NK-92 treated with Interleukin-12 subunit alpha and Interleukin-12 subunit beta, amount 100 ng/mL, for 24 hours (cell line): ENCODE measurements at regions not wholly inside any gene's neighbourhood (a gene's known extent, or its start where the extent isn't known, plus 50 kb on each side); places are given as distances from the start of the nearest gene placed in this dataset.
"Not testable (repeated sequence)": the region's sequence is repeated elsewhere in the genome, so short reads cannot be mapped to it uniquely, and the experiment has no call there.

Experiments
- DNase-seq: peaks from one replicate; lab custom pipeline; 2025; lab: John Stamatoyannopoulos, UW

- DNase-seq, result no peak
Observed at GRCh38 chr6:114638341-114638740, 295.5 kb upstream of the HS3ST5 start.

GRCh38 chr6:114634016-114634415 lies 291.2 kb upstream of the HS3ST5 start:
- no peak for DNase-seq

DNA sequence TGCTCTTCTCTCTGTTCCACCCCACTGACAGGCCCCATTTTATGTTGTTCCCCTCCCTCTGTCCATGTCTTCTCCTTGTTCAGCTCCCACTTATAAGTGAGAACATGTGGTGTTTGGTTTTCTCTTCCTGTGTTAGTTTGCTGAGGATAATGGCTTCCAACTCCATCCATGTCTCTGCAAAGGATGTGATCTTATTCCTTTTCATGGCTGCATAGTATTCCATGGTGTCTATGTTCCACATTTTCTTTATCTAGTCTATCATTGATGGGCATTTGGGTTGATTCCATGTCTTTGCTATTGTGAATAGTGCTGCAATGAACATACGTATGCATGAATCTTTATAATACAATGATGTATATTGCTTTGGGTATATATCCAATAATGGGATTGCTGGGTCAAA lies 283.4 kb upstream of the HS3ST5 start:
- DNase-seq, result not testable (repeated sequence)

GRCh38 chr6:114619621-114620200 lies 276.9 kb upstream of the HS3ST5 start:
- DNase-seq, result no peak

- no peak for DNase-seq
Observed at GRCh38 chr6:114611696-114612095, 268.9 kb upstream of the HS3ST5 start.

DNA sequence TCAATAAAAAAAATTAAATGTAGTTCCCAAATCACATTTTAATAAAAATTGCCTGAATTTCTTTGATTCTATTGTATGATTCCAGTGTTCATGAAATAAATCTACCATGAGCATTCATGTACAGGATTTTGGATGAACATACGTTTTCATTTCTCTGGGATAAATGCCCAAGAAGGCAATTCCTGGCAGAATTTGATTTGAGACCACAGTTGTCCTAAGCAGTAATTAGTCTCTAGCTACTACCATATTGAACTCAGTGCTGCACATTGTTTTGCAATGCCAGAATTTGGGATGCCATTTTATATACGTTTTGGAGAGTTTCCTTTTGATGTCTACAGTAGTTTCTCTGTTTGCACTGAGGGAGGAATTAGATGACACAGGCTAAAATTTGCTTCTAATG lies 265.3 kb upstream of the HS3ST5 start:
- no peak for DNase-seq

- DNase-seq, result no peak
Observed at GRCh38 chr6:114605656-114606055, 262.8 kb upstream of the HS3ST5 start.

GRCh38 chr6:114600381-114600780 lies 257.6 kb upstream of the HS3ST5 start:
- no peak for DNase-seq

- DNase-seq, result no peak
Observed at GRCh38 chr6:114595591-114595990, 252.8 kb upstream of the HS3ST5 start.

DNA sequence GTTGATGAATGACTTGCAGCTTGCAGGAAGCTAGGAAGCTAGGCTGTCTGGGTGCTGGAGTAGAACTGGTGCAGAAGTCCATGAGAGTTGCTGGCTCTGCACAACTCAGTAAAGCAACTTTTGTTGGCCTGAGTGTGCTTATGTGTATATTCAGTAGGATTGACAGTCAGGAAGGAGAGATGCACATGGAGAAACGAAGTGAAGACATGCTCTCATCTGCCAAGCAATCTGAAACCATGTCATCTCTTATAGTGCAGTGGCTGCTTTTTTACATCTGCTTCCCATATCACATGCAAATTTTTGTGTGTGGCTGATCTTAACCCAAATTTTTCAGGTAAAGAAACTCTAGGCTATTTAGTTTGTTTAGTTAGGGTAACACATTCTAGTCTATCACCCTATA lies 252.4 kb upstream of the HS3ST5 start:
- DNase-seq, result no peak

- DNase-seq, result no peak
Observed at GRCh38 chr6:114592506-114592905, 249.7 kb upstream of the HS3ST5 start.

DNA sequence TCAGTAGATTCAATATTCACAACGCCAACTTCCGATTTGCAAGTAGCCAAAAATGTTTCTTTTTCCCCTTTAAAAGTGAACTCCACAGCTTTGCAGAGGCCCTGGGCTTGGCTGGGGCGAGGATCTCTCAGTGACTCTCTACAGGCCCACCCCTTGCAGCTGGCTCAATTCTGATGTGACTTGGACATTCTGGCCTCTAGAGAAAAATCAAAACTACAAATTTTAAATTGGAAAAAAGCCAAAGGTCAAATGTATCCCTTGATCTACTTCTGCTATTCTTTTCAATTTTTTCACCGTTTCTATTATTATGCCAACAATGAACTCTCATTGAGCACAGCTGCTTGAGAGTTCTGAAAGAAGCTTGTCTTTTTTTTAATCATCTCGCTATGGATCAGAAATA lies 245.9 kb upstream of the HS3ST5 start:
- no peak for DNase-seq

- DNase-seq, result no peak
Observed at GRCh38 chr6:114586298-114586697, 243.5 kb upstream of the HS3ST5 start.

DNA sequence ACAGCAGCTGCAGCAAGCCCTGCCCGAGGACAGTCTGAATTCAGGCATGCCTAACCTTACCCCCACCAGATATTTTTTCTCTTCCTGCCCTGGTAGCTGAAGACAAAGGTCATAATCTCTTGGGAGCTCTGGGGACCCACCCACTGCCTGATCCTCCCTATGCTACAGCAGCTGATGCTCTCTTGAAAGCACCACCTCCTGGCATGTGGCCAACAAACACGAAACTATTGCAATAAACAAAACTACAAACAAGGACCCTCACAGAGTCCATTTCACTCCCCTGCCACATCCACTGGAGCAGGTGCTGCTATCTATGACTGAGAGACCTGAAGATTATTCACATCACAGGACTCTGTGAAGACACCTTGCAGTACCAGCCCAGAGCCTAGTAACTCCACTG lies 238.5 kb upstream of the HS3ST5 start:
- no peak for DNase-seq

DNA sequence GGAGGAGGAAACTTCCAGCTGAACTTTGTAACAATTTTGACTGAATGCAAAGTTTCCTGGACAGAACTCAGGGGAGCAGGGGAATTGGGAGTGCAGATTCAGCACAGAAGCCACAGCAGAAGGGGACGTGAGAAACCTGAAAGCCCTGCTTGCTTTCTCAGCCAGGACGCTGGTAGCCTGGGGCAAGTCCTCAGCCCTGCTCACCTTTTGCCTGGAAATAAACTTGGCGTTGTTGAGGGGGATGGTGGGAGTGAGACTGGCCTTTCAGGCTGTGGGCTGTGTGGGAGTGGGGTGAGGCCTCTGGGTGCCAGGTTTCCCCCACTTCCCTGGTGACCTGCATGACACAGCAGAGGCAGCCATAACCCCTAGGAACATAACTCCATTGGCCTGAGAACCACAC lies 238.1 kb upstream of the HS3ST5 start:
- no peak for DNase-seq

DNA sequence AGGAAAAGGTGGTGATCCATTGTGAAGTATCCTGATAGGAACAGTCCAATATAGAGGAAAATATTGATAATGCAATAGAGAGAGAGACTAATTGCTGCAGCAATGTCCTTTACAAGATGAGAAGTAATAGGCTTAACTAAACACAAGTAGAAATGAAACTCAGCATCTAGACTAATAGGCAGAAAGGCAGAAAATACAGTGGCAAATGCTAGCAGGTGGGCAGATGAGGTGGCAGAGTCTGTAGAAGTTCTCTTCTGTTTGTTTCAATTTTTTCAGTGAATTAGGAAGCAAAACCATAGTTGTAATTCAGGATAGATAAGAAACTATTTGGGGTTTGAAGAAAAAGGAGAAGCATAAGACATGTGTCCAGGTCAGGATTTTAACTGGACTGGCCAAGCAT lies 236.7 kb upstream of the HS3ST5 start:
- no peak for DNase-seq

DNA sequence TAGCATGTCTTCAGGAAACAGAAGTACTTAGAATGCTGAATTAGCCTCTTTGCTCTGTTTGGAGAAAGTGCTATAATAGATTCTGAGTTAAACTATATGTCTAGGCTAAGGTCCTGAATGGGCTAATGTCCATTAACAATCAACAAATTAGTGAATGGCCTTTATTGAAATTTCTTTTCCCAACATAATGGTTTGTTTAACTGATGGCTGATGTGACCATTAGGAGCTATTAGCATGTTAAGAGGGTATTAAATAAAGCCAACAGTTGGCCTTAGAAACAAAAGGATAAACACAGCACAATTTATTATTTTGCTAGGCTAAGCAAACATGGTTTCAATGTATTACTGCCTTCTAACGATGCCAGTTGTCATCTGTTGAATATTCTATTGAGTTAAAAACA lies 234.3 kb upstream of the HS3ST5 start:
- no peak for DNase-seq

DNA sequence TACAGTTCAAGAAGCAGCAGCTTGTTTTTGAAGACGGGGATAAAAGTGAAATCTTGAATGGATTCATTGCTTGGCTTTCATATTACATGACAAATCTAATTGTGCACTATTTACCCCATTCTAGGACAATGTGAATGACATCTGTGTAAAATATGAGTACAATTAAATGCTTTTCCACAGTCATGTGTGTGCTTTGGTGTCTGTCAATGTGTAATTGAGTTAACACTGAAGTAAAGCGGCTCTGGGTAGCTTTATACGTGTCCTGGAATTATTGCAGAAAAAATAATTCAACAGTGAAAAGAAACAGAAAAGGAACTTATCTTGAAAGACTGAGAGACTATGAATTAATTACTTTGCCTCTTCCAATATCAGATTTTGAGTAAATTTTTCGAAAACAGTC lies 233.5 kb upstream of the HS3ST5 start:
- DNase-seq, result no peak

DNA sequence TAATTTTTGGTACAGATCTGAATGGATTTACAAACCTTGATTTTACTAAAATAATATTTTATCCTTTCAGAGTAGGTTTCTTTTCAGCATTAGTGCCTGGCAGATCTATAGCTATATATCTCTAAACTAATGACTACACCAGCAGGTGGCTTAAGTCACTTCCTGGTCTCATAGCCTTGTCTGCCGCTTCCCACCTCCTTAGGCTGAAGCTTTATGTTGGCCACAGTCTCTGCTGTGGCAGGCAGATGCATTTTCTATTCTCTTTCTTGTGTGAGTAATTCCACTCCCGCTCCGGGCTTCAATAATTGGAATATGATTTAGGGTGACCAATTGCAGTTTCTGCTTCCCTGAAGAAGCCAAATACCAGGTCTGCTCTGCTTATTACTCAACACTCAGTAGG lies 226.8 kb upstream of the HS3ST5 start:
- DNase-seq, result no peak

DNA sequence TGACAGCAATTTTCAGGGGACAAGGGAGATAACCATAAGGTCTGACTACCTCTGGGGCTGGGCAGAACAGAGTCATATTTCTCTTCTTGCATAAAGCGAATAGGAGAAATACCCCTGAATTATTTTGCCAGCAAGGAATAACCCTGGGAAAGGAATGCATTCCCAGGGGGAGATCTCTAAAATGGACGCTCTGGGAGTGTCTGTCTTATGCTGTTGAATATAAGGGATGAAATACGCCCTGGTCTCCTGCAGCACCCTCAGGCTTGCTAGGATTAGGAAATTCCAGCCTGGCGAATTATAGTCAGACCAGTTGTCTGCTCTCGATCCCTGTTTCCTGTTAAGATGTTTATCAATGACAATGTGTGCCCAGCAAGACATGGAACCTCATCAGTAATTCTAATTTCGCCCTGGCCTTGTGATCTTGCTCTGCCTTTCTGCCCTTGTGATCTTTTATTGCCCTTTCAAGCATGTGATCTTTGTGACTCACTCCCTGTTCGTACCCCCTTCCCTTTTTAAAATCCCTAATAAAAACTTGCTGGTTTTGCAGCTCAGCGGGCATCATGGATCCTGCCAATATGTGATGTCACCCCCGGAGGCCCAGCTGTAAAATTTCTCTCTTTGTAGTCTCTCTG lies 221.6 kb upstream of the HS3ST5 start:
- DNase-seq, result no peak

DNA sequence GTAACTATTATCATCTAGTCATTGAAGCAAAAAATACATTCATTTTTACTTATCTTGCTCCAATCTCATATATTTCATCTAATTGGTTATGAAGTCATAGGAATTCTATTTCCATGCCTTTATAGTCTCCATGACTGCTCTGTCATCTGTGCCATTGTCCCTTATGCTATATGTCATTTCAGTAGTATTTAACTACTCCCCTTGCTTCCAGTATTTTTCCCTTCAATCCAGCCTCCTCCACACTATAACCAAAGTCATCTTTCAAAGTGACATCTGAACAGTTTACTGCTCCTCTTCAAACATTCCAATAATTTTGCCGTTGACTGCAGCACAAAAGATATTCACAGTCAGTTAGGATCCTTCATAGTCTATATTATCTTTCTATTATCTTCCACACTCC lies 216.6 kb upstream of the HS3ST5 start:
- DNase-seq, result no peak

DNA sequence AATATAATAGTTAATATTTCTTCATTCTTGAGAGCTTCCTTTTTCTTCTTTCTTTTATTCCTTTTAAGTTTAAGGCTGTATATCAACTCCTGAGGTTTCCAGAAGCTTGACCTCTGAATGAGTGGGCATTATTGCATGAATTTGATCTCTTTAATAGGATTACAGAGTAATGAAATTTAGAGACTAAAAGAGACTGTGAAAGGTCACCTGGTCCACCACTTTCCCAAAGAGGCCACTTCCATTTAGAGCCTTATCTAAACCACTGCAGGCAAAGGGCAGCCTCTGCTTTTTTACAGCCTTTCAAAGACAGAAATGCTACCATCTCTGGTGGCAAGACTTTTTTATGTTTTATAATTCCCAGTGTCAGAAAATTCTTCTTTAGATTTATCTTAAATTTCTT lies 215.3 kb upstream of the HS3ST5 start:
- DNase-seq, result no peak

GRCh38 chr6:114556846-114557488 lies 214.1 kb upstream of the HS3ST5 start:
- DNase-seq, result no peak

- no peak for DNase-seq
Observed at GRCh38 chr6:114550316-114550715, 207.5 kb upstream of the HS3ST5 start.
